GM21381 (cell line): ENCODE measurements at regions not wholly inside any gene's neighbourhood (a gene's known extent, or its start where the extent isn't known, plus 50 kb on each side); places are given as distances from the start of the nearest gene placed in this dataset.

Experiments used
- ATAC-seq: cut with Tn5 transposase; IDR thresholded peaks from one replicate; pipeline ENCODE4 v1.9.1; 2021; ENCODE audit warnings: mild to moderate bottlenecking, moderate library complexity; ENCODE audit not compliant: unreplicated experiment

DNA sequence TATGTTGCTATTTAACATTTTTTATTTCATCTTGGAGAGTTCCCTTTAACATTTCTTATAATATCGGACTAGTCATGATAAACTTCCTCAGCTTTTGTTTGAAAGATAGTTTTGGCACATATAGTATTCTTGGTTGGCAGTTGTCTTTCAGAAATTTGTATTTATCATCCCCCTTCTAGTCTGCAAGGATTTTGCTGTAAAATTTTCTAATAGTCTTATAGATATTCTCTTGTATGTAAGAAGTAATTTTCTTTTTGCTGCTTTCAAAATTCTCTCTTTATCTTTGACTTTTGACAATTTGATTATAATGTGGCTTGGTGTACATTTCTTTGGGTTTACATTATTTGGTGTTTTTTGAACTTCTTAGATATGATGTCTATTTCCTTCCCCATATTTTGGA is 116.0 kb upstream of the AVPR1A start:
- ATAC-seq, result no peak

DNA sequence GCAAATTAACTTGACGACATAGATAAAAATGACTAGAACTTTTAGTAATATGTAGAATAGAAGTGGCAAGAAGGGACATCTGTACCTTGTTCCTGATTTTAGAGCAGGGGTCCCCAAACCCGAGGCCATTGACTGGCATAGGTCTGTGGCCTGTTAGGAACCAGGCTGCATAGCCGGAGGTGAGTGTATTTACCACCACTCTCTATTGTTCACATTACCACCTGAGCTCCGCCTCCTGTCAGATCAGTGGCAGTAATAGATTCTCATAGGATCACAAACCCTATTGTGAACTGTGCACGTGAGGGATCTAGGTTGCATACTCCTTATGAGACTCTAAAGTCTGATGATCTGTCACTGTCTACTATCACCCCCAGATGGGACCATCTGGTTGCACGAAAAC is 113.6 kb upstream of the AVPR1A start:
- ATAC-seq, result no peak

DNA sequence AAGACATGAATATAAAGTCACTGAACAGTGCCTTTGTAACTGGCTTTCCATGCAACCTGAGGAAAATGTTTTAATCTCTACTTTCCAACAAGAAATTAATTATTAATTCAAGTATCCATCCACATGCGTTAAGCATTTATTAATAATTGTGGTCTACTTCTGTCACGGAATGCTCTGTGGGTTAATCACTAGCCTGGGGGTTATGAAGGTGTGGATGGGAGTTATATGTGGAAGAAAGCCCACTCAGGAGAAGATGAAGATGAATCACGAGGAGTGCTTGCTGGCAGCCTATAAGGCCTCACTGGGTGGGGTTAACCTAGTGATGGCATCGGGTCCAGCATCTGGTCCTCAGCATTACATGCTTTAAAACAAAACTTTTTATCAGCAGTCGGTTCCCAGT is 99.5 kb upstream of the AVPR1A start:
- no peak for ATAC-seq

DNA sequence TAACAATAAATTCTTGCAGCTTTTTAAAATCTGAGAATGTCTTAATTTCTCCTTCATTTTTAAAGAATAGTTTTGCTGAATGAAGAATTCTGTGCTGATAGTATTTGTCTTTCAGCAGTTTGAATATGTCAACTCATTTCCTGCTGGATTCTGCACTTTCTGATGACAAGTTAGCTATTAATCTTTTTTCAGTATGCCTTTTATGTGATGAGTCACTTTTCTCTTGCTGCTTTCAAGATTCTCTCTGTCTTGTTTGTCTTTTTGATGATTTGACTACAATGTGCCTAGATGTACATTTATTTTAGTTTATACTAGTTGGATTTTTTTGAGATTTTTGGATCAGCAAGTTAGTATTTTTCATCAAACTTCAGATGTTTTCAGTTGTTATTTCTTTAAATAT is 87.9 kb upstream of the AVPR1A start:
- ATAC-seq, result no peak

DNA sequence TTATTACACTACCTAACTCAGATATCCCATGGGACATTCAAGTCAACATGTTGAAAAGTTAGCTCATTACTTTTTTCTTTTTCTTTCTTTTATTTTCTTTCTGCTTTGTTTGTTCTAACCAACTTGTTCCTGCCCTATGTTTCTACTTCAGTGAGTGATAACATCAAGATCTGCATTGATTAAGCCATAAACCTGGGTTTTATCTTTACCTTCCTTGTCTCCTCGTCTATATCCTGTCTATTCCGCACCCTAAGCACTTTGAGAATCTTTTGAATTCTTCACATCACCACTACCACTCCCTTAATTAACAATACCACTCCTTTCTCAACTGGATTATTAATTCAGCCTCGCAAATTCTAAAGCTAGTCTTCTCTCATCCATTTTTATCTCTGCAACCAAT is 81.9 kb upstream of the AVPR1A start:
- no peak for ATAC-seq

DNA sequence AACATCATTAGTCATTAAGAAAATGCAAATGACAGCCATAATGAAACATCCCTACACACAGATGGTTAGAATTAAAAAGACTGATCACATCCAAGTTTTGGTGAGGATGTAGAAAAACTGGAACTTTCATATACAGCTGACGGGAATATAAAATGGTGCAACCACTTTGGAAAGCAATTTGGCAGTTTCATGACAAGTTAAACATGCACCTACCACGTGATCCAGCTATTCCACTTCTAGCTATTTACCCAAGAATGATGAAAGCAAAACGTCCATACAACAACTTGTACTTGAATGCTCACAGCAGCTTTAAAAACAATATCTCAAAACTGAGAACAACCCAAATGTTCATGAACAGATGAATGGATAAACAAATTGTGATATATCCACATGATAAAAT is 77.9 kb upstream of the AVPR1A start:
- no peak for ATAC-seq

DNA sequence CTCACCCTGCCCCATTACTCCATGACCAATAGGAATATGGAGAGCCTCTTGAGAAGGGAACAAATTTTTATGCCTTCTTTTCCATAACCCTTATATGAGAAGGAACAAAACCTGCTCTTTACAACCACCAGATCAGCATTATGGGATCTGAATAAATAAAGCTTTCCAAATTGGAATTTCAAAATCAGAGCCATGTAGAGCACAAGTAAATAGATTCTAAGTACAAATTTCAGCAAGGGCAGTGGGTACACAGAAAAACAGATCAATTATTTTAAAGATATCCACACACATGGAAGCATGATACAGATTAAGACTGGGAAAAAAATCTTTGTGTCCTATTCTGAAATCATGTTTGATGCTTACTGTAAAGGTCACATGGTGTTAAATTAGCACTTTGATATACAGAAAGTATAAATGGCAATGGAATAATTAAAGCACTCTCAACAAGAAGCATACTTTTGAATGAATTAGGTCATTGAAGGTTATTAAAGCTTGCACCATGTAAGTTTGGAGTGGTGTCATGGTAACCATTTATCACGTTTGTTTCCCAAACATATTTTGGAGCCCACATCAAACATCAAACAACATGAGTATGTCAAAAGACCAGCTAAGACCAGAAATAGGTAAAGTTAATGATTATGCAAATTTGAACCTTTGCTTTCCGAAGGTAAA is 75.9 kb upstream of the AVPR1A start:
- ATAC-seq, result no peak

DNA sequence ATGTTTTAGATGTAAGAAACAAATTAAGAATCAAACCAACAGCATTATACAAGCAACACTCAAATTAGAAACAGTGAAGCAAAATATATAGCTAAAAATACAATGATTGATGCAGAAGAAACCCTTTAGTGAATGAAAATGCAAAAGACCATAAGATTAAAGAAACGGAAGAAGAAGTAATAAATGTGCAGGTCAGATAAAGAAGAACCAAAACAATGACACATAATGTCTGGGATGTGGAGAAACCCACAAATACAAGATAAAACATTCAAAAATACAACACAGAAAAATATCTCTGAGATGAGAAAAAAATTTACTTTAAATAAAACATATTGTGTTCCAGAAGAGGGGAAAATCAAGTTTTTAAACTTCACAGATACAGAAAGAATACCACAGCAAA is 73.4 kb upstream of the AVPR1A start:
- no peak for ATAC-seq

DNA sequence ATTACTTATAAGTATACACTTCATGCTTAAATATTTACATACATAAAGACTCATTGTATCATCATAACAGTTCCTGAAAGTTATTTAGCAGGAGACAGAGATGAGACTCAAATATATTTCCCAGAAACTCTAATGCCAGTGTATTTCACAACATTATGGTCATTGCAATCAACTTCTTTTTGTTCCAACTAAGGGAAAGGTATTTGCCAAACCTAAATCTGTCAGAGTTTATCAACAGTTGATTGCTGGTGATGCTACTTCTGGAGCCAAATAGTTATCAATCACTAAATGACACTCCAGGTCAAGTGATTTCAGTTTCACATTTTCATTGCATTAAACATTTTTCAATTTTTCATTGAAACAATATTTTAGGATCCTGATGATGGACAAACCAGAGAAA is 72.1 kb upstream of the AVPR1A start:
- ATAC-seq, result no peak

DNA sequence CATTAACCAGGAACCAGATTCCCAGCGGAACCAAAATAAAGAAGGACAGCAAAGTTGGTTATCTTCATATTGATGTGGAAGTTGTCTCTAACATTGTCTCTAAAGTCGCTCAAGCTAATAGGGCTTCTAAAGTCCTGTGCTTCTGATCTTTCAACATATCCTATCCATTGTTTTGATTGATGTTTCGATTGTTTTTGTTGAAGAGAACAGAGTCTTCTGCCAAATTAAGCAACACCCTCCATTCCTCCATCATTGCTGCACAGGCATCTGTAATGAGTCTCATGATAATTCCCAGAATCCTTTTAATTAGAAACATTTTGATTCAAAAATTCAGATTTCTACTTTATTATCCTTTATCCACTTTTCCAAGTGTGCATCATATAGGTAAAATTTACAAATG is 71.6 kb upstream of the AVPR1A start:
- ATAC-seq, result no peak

DNA sequence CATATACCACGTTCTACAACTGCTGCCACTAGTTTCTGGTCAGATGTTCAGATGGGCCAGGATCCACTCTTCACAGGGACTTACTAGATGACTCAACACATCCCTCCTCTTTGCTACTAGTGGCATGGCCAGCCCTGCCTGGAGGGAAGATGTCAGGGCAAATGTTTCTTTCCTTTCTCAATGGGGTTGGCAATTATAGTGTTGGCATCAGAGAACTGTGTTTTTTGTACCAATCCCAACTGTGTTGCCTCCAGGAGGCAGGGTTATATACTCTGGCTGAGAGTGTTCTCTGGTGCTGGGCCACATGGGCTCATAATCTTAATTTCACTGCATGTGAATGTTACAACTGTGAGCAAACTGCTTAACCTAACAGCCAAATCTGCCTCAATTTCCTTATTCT is 69.9 kb upstream of the AVPR1A start:
- ATAC-seq, result no peak

DNA sequence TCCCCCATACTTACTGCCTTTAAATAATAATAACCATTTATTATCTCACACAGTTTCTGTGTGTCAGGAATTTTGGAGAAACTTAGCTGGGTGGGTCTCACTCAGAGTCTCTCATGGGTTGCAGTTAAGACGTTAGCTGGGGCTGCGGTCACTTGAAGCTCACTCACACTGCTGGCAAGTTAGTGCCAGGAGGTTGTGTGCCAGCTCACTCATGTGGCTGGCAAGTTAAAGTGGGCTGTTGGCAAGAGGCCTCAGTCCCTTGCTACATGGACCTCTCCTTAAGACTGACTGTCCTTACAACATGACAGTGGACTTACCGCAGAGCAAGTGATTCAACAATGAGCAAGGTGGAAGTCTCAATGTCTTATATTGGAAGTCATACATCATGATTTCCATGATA is 61.3 kb upstream of the AVPR1A start:
- no peak for ATAC-seq

DNA sequence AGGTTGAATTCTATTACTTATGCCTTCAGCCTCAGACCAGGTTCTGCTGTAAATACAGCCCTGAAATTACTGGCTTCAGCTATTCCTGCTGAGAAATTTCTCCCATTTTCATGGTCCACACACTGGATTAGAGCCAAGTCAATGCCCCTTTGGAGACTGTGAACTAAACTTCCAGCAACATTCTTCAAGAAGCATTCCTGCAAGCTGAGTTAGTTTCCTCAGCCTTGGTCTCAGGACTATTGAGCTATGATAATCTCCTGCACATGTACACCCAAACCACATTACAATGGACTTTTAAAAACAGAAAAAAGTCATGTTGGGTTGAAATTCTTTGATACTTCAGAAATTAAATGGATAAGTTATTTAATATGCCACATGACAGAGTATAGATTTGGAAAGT is 58.0 kb upstream of the AVPR1A start:
- ATAC-seq, result no peak

DNA sequence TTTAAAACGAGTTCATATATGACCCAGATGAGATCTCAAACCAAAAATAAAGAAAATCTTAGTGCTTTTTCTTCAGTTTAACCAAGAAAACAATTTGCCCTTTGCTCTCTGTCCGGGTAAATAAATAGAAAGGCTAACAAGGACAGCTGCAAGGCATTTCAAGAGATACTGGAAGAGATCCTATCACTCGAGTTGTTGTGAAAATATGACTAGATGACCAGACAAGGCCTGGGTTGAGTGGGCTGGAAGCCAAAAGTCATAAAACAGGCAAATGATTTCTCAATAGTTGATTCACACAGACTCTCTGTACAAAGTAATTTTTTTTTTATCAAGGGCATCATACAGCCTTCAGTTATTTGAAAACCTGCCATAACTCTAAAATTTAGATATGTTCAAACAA is 55.9 kb upstream of the AVPR1A start:
- ATAC-seq, result no peak

DNA sequence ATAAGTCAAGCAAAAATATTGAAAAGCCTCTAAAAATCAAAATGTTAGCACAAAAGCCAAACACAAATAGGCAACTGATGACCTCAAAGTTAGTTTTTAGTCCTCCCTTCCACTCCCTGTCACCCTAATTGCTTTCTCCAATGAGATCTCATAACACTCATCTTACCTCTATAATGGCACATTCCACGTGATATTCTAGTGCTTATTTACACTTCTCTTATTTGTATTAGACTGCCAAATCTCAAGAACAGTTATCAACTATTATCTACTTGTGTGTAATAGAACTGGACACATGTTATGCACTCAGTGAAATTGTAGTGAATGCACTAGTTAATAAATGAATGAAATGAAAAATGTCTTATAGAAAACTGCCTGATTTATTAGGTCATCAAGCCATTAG is 55.5 kb upstream of the AVPR1A start:
- ATAC-seq, result no peak
